NT2/D1 (cell line): ENCODE measurements at regions not wholly inside any gene's neighbourhood (a gene's known extent, or its start where the extent isn't known, plus 50 kb on each side); places are given as distances from the start of the nearest gene placed in this dataset.

Experiments used
- YY1 ChIP-seq: IDR thresholded peaks from 2 replicates; pipeline ENCODE4 v1.6.1; 2011; ENCODE audit not compliant: insufficient read length, insufficient read depth
- ZNF274 ChIP-seq: IDR thresholded peaks from 2 replicates; pipeline ENCODE4 v1.6.1; 2011; ENCODE audit warnings: mild to moderate bottlenecking, low read depth, low read length

DNA sequence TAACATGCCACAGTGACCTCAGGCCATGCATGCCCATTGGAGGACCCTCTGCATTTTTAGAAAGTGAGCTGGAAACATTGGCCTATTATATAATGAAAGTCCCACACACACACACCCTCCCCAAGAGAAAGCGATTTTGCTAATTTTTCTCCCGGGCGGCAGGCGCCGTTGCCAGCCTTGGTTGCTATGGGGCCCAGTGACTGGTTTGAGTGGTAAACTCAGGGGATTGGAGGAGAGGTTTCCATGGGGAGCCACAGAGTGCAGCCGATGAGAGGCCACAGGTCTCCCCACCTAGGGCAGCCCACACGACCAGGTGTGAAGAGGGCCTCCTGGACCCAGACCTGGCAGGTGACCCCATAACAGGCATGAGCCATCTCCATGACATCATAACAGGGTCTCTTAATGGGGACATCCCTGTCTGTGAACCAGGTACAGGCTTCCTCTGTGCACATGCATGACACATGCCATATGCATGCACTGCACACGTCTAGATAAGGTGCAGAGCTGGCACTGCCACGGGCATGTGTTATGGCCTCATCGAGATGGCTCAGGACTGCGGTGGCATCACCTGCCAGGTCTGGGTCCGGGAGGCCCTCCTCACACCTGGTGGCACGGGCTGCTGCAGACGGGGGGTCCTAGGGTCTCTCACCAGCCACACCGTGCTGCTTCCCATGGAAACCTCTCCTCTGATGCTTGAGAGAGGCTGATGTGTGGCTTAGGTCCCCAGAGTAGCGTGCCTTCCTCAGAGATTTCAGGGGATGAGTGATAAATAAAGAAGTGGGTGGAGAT is 144.1 kb downstream of the RBFOX3 start:
- TF ChIP-seq ZNF274 = no peak
- no peak for TF ChIP-seq YY1
